T47D (cell line): ENCODE measurements at regions not wholly inside any gene's neighbourhood (a gene's known extent, or its start where the extent isn't known, plus 50 kb on each side); places are given as distances from the start of the nearest gene placed in this dataset.
"Not testable (repeated sequence)": the region's sequence is repeated elsewhere in the genome, so short reads cannot be mapped to it uniquely, and the experiment has no call there.

Source experiments
- DNase-seq, 2 experiments: peaks; one replicate each; pipeline versions ENCODE4 v3.0.0 to v3.0.0-alpha.2; 2011 to 2012; ENCODE audit warnings: low read depth in 1 of 2, low spot score in 1 of 2
- JUND ChIP-seq: IDR thresholded peaks from 2 replicates; pipeline ENCODE4 v1.6.1; 2012; ENCODE audit warnings: low read depth
- in situ Hi-C: cut with HindIII; loops from 2 replicates; pipeline ENCODE4 v1.10.0; 2016; ENCODE audit warnings: low sequenced_read_pairs, low pct_unique_long_range_greater_than_20kb

DNA sequence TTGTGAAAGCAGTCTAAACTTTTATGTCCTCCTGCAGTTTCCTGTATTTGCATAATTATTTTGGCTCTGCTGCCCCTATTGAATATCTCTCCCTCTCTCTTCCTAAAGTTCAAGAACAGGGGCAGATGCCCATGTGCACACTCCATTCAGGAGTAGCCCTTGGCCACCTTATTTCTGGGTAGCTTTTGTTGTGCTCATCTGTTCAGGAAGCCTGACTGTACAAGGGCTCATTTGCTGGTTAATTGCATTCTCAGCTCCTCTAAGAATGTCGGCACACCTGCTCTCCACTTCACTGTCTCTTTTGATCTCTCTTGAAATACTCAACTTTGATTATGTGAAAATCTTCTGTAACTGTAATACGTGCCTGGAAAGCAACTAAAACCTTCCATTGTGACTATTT, 1378.8 kb upstream of the CDH8 start:
- no peak for DNase-seq
- in situ Hi-C loops: no loop called here
- no peak for TF ChIP-seq JUND

DNA sequence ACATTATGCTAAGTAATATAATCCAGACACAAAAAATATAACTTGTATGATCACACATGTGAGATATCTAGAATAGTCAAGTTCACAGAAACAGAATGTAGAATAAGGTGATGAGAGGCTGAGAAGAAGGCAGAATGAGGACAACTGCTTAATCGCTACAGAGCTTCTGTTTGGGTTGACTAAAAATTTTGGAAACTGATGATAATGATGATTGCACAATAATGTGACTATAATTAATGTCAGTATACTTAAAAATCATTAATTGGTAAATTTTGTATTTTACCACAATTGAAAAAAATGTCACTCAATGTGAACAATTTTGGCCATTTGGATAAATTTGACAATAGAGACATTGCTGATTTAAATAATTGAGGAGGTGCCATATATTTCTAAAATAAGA, 1374.4 kb upstream of the CDH8 start:
- no peak for DNase-seq
- TF ChIP-seq JUND: no peak
- in situ Hi-C loops: no loop called here

DNA sequence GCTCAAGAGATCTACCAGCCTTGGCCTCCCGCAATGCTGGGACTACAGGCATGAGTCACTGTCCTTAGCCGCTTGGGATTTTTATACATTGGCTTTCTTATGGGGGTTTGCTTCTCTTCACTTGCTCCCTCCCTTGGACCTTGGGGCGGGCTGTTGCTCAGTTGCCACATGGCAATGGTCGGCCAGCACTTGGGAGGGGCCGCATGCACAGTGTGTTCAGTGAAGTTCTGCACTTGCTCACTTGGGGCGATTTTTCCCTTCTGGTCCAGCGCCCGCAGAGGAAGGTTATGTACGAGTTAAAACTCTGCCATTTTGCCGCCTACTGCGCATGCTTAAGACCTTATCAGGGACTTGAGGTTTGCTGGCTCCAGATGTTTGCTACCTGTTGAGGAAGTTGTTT, 1367.6 kb upstream of the CDH8 start:
- DNase-seq: no peak
- in situ Hi-C loops: no loop called here
- no peak for TF ChIP-seq JUND

DNA sequence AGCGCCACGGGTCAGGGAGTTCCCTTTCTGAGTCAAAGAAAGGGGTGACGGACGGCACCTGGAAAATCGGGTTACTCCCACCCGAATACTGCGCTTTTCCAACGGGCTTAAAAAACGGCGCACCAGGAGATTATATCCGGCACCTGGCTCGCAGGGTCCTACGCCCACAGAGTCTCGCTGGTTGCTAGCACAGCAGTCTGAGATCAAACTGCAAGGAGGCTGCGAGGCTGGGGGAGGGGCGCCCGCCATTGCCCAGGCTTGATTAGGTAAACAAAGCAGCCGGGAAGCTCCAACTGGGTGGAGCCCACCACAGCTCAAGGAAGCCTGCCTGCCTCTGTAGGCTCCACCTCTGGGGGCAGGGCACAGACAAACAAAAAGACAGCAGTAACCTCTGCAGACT, 1352.0 kb upstream of the CDH8 start:
- in situ Hi-C loops, DNase-seq: not testable (repeated sequence)

DNA sequence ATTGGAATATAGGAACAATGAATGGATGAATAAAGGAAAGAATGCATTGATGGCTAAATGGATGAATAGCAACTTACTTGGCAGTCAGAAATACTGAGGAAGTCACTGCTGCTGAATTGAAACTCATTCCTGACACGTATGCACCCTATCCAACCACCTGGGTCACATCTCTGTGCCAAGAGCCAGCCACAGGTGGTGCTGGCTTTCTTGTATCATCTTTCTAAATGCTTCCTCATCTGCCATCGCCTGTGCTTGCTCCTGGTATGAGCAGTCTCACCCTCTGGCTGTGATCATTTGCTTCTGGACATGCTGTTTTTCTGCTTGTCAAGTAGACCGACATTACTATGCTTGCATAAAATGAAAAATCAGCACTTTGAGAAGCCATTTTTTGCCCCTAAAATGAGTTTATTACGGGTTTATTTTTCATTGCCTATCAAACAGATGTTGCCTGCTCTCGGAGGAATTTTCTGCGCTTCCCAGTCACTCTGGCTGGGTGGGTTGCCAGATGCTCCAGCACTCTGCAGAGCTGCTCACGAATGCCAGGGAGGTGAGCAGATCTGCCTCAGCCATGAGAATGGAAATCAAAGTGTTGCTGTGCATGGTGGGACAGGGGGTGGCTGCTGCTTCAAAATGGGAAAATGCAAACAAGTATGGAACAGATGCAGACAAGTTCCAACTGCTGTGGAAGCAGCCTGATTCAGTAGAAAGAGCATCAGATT, 1349.6 kb upstream of the CDH8 start:
- DNase-seq: no peak
- TF ChIP-seq JUND: no peak
- in situ Hi-C loops: no loop called here

DNA sequence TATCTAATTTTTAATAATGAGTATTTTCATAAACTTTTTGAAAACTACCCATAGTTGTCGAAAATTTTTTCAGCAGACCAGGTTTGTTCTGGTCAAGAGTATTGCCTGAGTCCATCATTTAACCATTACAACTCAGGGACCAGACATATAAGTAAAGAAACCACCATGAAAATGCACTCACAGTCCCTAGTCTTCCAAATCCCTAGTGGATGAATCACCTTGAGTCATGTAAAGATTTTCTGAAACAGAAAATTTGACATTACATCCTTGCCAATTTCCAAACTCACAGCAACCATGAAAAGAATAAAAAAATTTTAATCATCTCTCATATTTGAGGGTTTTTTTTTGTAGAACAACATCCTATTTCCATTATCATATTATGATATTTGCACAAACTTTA, 1337.5 kb upstream of the CDH8 start:
- no peak for TF ChIP-seq JUND
- no peak for DNase-seq
- in situ Hi-C loops: no loop called here

DNA sequence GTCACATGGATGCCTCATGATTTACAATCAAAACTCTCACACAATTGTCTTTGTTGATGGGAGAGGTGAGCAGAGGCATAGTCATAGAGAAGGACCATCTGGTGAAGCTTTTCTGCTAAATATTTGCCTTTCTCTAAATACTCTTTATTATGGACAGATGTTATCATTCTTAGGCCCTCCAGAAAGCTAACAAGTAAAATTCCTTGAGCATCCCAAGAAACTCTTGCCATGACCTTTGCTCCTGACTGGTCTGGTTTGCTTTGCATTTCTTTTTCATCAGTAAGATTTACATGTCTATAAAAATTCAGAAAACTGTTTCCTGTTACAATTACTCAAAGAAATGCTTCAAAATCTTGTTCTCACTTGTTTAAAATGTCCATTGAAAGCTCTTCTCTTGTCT, 1336.6 kb upstream of the CDH8 start:
- no peak for DNase-seq
- in situ Hi-C loops: no loop called here

DNA sequence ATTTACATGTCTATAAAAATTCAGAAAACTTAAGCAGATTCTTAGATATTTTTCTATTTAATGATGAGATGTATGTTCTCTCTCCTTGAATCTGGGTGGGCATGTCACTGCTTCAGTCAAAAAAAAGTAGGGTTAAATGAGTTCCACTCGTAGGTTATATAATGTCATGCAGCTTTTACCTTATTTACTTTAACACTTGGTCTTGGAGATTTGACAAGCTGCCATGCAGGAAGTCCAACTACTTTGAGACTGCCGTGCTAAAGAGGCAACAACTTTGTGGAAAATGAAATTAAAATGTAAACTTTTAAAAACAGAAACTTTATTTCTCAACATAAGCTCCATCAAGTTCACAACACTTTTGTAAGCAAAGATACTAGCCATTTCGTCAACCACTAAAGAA, 1336.0 kb upstream of the CDH8 start:
- DNase-seq: no peak
- in situ Hi-C loops: no loop called here
- no peak for TF ChIP-seq JUND

More for the DNA sequence above, 1336.6 kb upstream of the CDH8 start:
- TF ChIP-seq JUND: no peak

DNA sequence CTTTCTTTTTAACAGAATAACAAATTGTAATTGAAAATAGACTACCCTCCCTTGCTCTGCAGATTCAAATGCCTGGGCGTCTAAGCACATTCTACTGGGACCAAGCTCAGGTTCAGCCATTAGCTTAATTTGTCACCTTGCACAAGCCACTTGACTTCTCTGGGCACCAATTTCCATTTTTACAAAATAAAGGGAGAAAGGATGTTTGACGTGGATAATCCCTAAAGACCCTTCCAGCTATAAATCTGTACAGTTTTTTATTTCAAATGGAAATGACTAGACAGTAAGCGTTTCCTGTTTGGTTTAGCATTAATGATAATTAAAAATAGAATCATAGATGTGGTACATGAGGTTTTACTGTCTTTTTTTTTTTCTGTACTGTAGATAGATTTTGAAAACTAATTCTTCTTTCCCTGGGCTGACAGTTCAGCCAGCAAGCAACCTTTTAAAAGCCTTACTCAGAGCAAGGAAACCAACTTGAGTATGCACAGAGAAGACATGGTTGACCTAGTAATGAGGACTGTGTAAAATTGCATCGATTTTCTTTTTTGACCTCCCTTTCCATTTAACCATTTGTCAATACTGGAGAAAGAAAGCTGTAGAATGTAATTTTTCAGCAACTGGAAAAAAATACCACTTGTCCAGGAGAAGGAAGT, 1329.5 kb upstream of the CDH8 start:
- TF ChIP-seq JUND: no peak
- in situ Hi-C loops: no loop called here
- no peak for DNase-seq

DNA sequence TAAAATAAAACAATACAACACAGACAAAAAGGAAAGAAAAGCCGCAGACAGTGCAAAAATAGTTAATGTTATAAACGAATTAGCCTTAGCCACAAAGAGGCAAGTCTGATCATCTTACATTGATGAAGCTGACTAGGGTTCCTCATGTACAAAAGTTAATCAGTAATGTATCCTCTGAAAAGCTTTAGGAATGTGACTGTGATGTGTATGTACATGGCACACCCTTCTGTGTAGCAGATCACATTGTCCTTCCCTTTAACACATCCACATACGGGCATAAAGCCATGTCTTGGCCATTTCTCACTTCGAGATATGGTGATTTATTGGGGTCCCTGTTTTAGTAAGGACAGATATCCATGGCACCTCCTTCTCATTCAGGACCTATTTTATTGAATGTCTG, 1327.5 kb upstream of the CDH8 start:
- TF ChIP-seq JUND: no peak
- no peak for DNase-seq
- in situ Hi-C loops: no loop called here

DNA sequence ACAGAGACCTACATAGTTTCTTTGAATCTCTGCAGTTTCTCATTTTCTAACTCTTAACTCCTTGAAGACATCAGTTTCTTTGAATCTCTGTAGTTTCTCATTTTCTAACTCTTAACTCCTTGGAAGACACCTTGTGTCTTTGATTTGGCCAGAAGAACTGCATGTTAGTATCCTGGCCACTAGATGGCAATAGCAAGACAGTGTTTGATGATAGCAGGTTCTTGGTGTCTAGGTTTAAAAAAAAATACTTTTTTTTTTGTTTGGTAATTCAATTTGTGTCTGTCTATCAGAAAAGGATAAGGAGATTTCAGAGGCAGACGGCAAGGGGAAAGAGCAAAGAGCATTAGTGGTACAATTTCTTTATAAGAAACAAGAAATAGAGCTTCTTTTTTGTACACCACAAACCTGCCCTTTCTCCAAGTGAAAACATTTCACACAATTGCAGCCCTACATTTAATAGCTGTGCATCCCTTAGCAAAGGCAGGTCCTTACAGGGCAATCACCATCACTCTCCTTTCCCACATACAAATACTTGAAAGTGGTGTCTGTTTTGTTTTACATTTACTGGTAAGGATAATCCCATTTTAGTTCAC, 1324.9 kb upstream of the CDH8 start:
- peak; percentile 4 to 59 for DNase-seq
- in situ Hi-C loops: no loop called here
- TF ChIP-seq JUND: no peak

DNA sequence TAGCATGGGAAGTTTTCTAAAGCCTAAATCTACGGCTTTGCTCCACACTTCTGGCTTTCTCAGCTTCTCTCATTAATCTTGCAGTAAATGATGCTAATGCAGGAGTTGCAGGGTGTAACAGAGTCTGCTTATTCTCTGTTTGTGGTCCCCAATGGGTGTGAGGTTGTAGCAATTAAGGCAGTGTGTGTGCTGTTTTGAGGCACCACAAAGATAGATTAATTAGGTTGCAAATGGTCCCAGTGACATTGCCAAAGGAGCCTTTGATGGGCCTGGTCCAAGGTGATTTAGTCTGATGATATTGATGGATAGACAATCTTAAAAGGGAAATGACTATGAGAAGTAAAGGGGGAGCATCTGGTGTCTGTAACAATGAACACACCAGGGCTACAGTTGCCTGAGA, 1313.7 kb upstream of the CDH8 start:
- no peak for DNase-seq
- no peak for TF ChIP-seq JUND
- in situ Hi-C loops: no loop called here

DNA sequence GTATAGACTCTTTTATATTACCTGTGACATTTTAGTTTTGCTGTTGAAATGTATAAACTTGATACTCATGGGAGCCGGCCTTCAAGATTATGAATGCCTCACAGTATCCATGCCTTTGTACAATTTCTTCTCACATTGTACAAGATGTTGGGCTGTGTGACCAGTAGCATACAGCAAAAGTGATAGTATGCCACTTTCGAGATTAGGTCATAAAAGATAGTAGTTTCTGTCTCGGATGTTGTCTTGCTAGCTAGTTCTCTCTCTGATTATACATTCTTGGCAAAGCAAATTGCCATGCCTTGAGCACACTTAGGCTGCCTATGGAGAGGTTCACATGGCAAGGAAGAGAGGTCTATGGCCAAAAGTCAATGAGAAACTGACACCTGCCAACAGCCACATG, 1309.8 kb upstream of the CDH8 start:
- no peak for TF ChIP-seq JUND
- in situ Hi-C loops: no loop called here
- no peak for DNase-seq
